Chondrocyte (in vitro differentiated cells): ENCODE measurements at regions not wholly inside any gene's neighbourhood (a gene's known extent, or its start where the extent isn't known, plus 50 kb on each side); places are given as distances from the start of the nearest gene placed in this dataset.
"Not testable (repeated sequence)": the region's sequence is repeated elsewhere in the genome, so short reads cannot be mapped to it uniquely, and the experiment has no call there.

ENCODE experiments used
- DNase-seq: peaks from one replicate; pipeline ENCODE4 v3.0.0; 2021; ENCODE audit warnings: mixed read lengths, low spot score
- H3K27ac Mint-ChIP-seq: one replicate; pipeline ENCODE4 v1.8.0; 2021; ENCODE audit warnings: mild to moderate bottlenecking, moderate library complexity, mixed read lengths; ENCODE audit not compliant: unreplicated experiment
- H3K27me3 Mint-ChIP-seq: 2 replicates; pipeline ENCODE4 v1.8.0; 2021; ENCODE audit warnings: low read depth, mixed read lengths
- H3K36me3 Mint-ChIP-seq: 2 replicates; pipeline ENCODE4 v1.8.0; 2021; ENCODE audit warnings: low read depth, mixed read lengths
- H3K4me1 Mint-ChIP-seq: 2 replicates; pipeline ENCODE4 v1.8.0; 2021; ENCODE audit warnings: low read depth, mild to moderate bottlenecking, mixed read lengths
- H3K4me3 Mint-ChIP-seq: one replicate; pipeline ENCODE4 v1.8.0; 2021; ENCODE audit warnings: mild to moderate bottlenecking, moderate library complexity, mixed read lengths; ENCODE audit not compliant: unreplicated experiment
- H3K9me3 Mint-ChIP-seq: 2 replicates; pipeline ENCODE4 v1.8.0; 2021; ENCODE audit warnings: low read depth, mixed read lengths
- CTCF ChIP-seq: fragments of 200-600 bp; sonication (generic); IDR thresholded peaks from 2 replicates; pipeline ENCODE4 v1.5.0; 2021; ENCODE audit warnings: antibody characterized with exemption, mild to moderate bottlenecking, moderate library complexity

- Mint-ChIP-seq H3K27me3 (peaks cover 11% of the 10 kb centered on the region), H3K27ac (no peak overlapping the region), H3K4me3 (no peak overlapping the region), H3K36me3 (peaks cover 2% of the 10 kb centered on the region), H3K4me1 (no peaks in the 10 kb centered on the region), H3K9me3 (peaks cover 15% of the 10 kb centered on the region)
- DNase-seq = no peak
- no peak for TF ChIP-seq CTCF
Measured at GRCh38 chr5:1985781-1986180, 103.1 kb upstream of the IRX4 start.

GRCh38 chr5:1983919-1984695, 101.4 kb upstream of the IRX4 start:
- TF ChIP-seq CTCF = no peak
- DNase-seq = no peak
- peaks cover 9% of the 10 kb centered on the region for H3K27me3 Mint-ChIP-seq
- no peak overlapping the region for H3K4me3 Mint-ChIP-seq
- no peaks in the 10 kb centered on the region for H3K4me1 Mint-ChIP-seq
- no peak overlapping the region for H3K27ac Mint-ChIP-seq
- peaks cover 6% of the 10 kb centered on the region for H3K9me3 Mint-ChIP-seq
- H3K36me3 Mint-ChIP-seq = peaks cover 2% of the 10 kb centered on the region

GRCh38 chr5:1983401-1983800, 100.7 kb upstream of the IRX4 start:
- no peak for TF ChIP-seq CTCF
- no peak for DNase-seq
- Mint-ChIP-seq H3K36me3 (no peaks in the 10 kb centered on the region), H3K4me1 (no peaks in the 10 kb centered on the region), H3K27ac (no peak overlapping the region), H3K9me3 (peaks cover 3% of the 10 kb centered on the region), H3K27me3 (peaks cover 10% of the 10 kb centered on the region), H3K4me3 (no peak overlapping the region)

- not testable (repeated sequence) for H3K36me3 Mint-ChIP-seq, H3K4me3 Mint-ChIP-seq, H3K9me3 Mint-ChIP-seq, DNase-seq, H3K27ac Mint-ChIP-seq, H3K4me1 Mint-ChIP-seq
- H3K27me3 Mint-ChIP-seq = peaks cover 10% of the 10 kb centered on the region
Measured at GRCh38 chr5:1982561-1982960, 99.8 kb upstream of the IRX4 start.

- DNase-seq = no peak
- TF ChIP-seq CTCF = no peak
- Mint-ChIP-seq H3K4me1 (no peaks in the 10 kb centered on the region), H3K27me3 (peaks cover 18% of the 10 kb centered on the region), H3K9me3 (peaks cover 8% of the 10 kb centered on the region), H3K27ac (no peak overlapping the region), H3K36me3 (no peaks in the 10 kb centered on the region), H3K4me3 (no peak overlapping the region)
Measured at GRCh38 chr5:1975898-1976765, 93.4 kb upstream of the IRX4 start.
